Trophoblast cell (in vitro differentiated cells and primary cell): ENCODE measurements at regions not wholly inside any gene's neighbourhood (a gene's known extent, or its start where the extent isn't known, plus 50 kb on each side); places are given as distances from the start of the nearest gene placed in this dataset.

Source experiments
- DNase-seq, 2 donors: peaks; one replicate each; pipeline ENCODE4 v3.0.0-alpha.2; 2016
- H2AFZ ChIP-seq: 2 replicates; pipeline ENCODE4 v1.6.1; 2013; ENCODE audit warnings: low read length, moderate library complexity, mild to moderate bottlenecking; ENCODE audit not compliant: insufficient read depth, poor library complexity
- H2AK5ac ChIP-seq: 2 replicates; pipeline ENCODE4 v1.6.1; 2013; ENCODE audit warnings: mild to moderate bottlenecking, low read length
- H2BK120ac ChIP-seq: 2 replicates; pipeline ENCODE4 v1.6.1; 2013; ENCODE audit warnings: low read length, mild to moderate bottlenecking, moderate library complexity; ENCODE audit not compliant: insufficient read depth, poor library complexity
- H2BK12ac ChIP-seq: 2 replicates; pipeline ENCODE4 v1.6.1; 2013; ENCODE audit warnings: mild to moderate bottlenecking, low read length, moderate library complexity
- H2BK5ac ChIP-seq: 2 replicates; pipeline ENCODE4 v1.6.1; 2013; ENCODE audit warnings: low read length, low read depth, moderate library complexity, mild to moderate bottlenecking; ENCODE audit not compliant: poor library complexity
- H3K14ac ChIP-seq: 2 replicates; pipeline ENCODE4 v1.6.1; 2013; ENCODE audit warnings: mild to moderate bottlenecking, low read length
- H3K18ac ChIP-seq: 2 replicates; pipeline ENCODE4 v1.6.1; 2013; ENCODE audit warnings: mild to moderate bottlenecking, low read length
- H3K23ac ChIP-seq: 2 replicates; pipeline ENCODE4 v1.6.1; 2013; ENCODE audit warnings: low read length
- H3K27ac ChIP-seq: 2 replicates; pipeline ENCODE4 v1.5.1; 2013; ENCODE audit warnings: low read depth, mild to moderate bottlenecking, inconsistent platforms, low read length, moderate library complexity
- H3K27me3 ChIP-seq: 2 replicates; pipeline ENCODE4 v1.6.1; 2013; ENCODE audit warnings: inconsistent platforms, mild to moderate bottlenecking, low read length, moderate library complexity; ENCODE audit not compliant: insufficient read depth
- H3K36me3 ChIP-seq, 2 experiments: 1 replicate in 1 of 2; 2 replicates in 1 of 2; pipeline ENCODE4 v1.6.1; 2013; ENCODE audit warnings: low read length in 2 of 2, mild to moderate bottlenecking in 2 of 2, moderate library complexity in 1 of 2; ENCODE audit not compliant: insufficient read depth in 2 of 2, control insufficient read depth in 1 of 2
- H3K4ac ChIP-seq: 2 replicates; pipeline ENCODE4 v1.6.1; 2013; ENCODE audit warnings: low read depth, mild to moderate bottlenecking, low read length, moderate library complexity
- H3K4me1 ChIP-seq, 2 experiments: 1 replicate in 1 of 2; 2 replicates in 1 of 2; pipeline ENCODE4 v1.6.1; 2013; ENCODE audit warnings: low read length in 2 of 2, mild to moderate bottlenecking in 2 of 2, moderate library complexity in 1 of 2; ENCODE audit not compliant: insufficient read depth in 2 of 2, control insufficient read depth in 1 of 2
- H3K4me2 ChIP-seq: 2 replicates; pipeline ENCODE4 v1.6.1; 2013; ENCODE audit warnings: inconsistent platforms, mild to moderate bottlenecking, low read length, moderate library complexity
- H3K4me3 ChIP-seq: 2 replicates; pipeline ENCODE4 v1.5.1; 2013; ENCODE audit warnings: mild to moderate bottlenecking, low read depth, low read length, inconsistent platforms
- H3K79me1 ChIP-seq: one replicate; pipeline ENCODE4 v1.6.1; 2013; ENCODE audit warnings: low read length
- H3K79me2 ChIP-seq: 2 replicates; pipeline ENCODE4 v1.6.1; 2013; ENCODE audit warnings: low read length, mild to moderate bottlenecking; ENCODE audit not compliant: control insufficient read depth, insufficient read depth, poor library complexity
- H3K9ac ChIP-seq: 2 replicates; pipeline ENCODE4 v1.6.1; 2013; ENCODE audit warnings: mild to moderate bottlenecking, low read length
- H3K9me3 ChIP-seq: 2 replicates; pipeline ENCODE4 v1.6.1; 2013; ENCODE audit warnings: low read depth, mild to moderate bottlenecking, control low read depth, inconsistent platforms, low read length; ENCODE audit not compliant: insufficient read depth
- H4K12ac ChIP-seq: 2 replicates; pipeline ENCODE4 v1.6.1; 2013; ENCODE audit warnings: low read depth, mild to moderate bottlenecking, low read length, moderate library complexity
- H4K8ac ChIP-seq: 2 replicates; pipeline ENCODE4 v1.6.1; 2013; ENCODE audit warnings: low read depth, mild to moderate bottlenecking, low read length, moderate library complexity
- H4K91ac ChIP-seq: one replicate; pipeline ENCODE4 v1.6.1; 2013; ENCODE audit warnings: low read depth, mild to moderate bottlenecking, low read length, moderate library complexity
- WGBS: extraction: QIAGEN DNeasy Blood & Tissue Kit; methylation state at CpG from one replicate; pipeline ENCODE4 v1.1.7; 2013; ENCODE audit warnings: missing lambda C conversion rate; ENCODE audit not compliant: insufficient read length, insufficient coverage; ENCODE audit errors: extremely low coverage; 5-methylcytosine and 5-hydroxymethylcytosine counted together

DNA sequence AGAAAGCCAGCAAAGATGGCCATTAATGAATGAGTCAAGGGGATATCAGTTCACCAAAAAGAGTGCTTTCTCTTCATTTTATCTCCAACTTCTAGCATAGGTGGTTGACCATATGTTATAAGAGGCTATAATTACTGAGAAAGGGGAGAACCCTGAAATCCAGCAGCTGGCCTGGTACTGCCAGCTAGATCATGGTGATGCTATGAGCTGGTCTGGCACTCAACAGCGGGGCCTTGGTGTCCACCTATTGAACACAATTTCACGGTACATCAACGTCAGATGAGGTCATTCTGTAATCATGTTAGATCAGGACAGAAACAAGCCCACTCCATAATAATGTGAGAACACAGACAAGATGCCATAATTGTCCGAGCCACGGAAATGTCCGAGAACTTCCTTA is 1644.8 kb upstream of the PCDH7 start:
- Histone ChIP-seq H3K27me3 (no peaks in the 10 kb centered on the region), H2BK120ac (no peak overlapping the region), H3K79me1 (no peaks in the 10 kb centered on the region), H4K91ac (no peak overlapping the region), H3K14ac (no peak overlapping the region), H4K8ac (no peak overlapping the region), H3K27ac (no peak overlapping the region), H3K4me1 (no peaks in the 10 kb centered on the region), H3K4ac (no peak overlapping the region), H2AK5ac (no peak overlapping the region), H3K9me3 (no peaks in the 10 kb centered on the region), H2AFZ (no peak overlapping the region), H2BK12ac (no peak overlapping the region), H3K36me3 (no peaks in the 10 kb centered on the region), H3K79me2 (no peaks in the 10 kb centered on the region), H2BK5ac (no peak overlapping the region), H3K4me3 (no peak overlapping the region), H3K18ac (no peak overlapping the region), H4K12ac (no peak overlapping the region), H3K23ac (no peak overlapping the region), H3K4me2 (no peak overlapping the region), H3K9ac (no peak overlapping the region)
- WGBS, result no CpG with 5 or more reads among the region's 6 CpGs
- DNase-seq, result no peak

DNA sequence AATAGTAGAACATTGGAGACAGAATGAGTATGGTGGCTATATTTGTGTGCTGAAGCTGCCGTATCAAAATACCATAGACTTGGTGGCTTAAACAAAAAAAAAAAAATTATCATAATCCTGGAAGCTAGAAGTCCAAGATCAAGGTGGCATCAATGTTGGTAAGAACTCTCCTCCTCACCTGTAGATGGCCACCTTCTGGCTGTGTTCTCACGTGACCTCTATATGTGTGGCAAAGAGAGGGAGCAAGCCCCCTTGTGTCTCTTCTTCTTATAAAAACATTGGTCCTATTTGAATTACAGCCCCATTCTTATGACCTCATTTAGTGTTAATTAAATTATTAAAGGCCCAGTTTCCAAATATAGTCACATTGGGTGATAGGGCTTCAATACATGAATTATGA is 1640.9 kb upstream of the PCDH7 start:
- H3K79me2 ChIP-seq, result no peaks in the 10 kb centered on the region
- no peak overlapping the region for H2BK12ac ChIP-seq
- WGBS, result no CpG with 5 or more reads among the region's 2 CpGs
- H4K12ac ChIP-seq, result no peak overlapping the region
- no peak overlapping the region for H4K91ac ChIP-seq
- no peak overlapping the region for H2BK5ac ChIP-seq
- no peaks in the 10 kb centered on the region for H3K9me3 ChIP-seq
- no peak overlapping the region for H3K27ac ChIP-seq
- H3K4me1 ChIP-seq, result no peaks in the 10 kb centered on the region
- H3K14ac ChIP-seq, result no peak overlapping the region
- no peak overlapping the region for H3K23ac ChIP-seq
- no peak overlapping the region for H3K4me2 ChIP-seq
- H3K9ac ChIP-seq, result no peak overlapping the region
- no peak overlapping the region for H2AK5ac ChIP-seq
- H3K18ac ChIP-seq, result no peak overlapping the region
- H4K8ac ChIP-seq, result no peak overlapping the region
- no peaks in the 10 kb centered on the region for H3K27me3 ChIP-seq
- no peak overlapping the region for H2AFZ ChIP-seq
- no peak overlapping the region for H3K4me3 ChIP-seq
- no peak overlapping the region for H2BK120ac ChIP-seq
- no peak for DNase-seq
- no peaks in the 10 kb centered on the region for H3K79me1 ChIP-seq
- no peaks in the 10 kb centered on the region for H3K36me3 ChIP-seq
- no peak overlapping the region for H3K4ac ChIP-seq

DNA sequence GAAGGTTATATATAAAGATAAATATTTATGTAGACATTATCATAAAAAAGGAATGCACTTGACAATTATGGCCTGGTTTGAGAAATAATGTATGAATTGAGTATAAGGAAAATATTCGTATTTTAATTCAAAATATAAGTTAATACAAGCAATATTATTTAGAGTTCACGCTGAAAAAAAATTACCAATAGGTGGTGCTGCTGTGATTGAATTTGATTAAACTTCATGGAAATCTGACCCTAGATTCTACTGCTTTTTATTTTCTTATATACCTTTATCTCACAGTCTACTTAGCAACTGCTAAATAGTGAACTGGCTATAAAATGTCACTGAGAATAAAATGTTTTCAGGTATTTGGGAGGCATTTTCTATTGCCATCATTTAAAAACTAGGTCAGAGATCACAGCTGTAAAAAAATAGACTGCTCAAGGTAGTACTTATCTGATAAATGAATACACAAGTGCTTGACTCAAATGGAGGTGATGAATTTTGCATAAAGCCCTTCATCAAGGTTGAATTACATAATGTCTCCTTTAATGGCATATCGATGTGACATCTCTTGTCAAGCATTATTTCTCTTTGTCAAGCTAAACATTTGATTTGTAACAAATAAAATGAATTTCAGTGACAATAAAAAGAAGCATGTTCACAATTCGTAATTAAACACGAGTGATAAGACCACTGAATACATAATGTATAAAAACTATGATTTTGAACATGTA is 1638.8 kb upstream of the PCDH7 start:
- Histone ChIP-seq H4K8ac (no peak overlapping the region), H4K12ac (no peak overlapping the region), H3K4me1 (no peaks in the 10 kb centered on the region), H3K18ac (no peak overlapping the region), H3K4me2 (no peak overlapping the region), H3K9me3 (no peaks in the 10 kb centered on the region), H3K14ac (no peak overlapping the region), H3K27ac (no peak overlapping the region), H3K36me3 (no peaks in the 10 kb centered on the region), H2BK12ac (no peak overlapping the region), H2BK120ac (no peak overlapping the region), H3K79me1 (no peaks in the 10 kb centered on the region), H2BK5ac (no peak overlapping the region), H3K4ac (no peak overlapping the region), H4K91ac (no peak overlapping the region), H3K23ac (no peak overlapping the region), H2AK5ac (no peak overlapping the region), H2AFZ (no peak overlapping the region), H3K27me3 (no peaks in the 10 kb centered on the region), H3K4me3 (no peak overlapping the region), H3K79me2 (no peaks in the 10 kb centered on the region), H3K9ac (no peak overlapping the region)
- no peak for DNase-seq
- no CpG with 5 or more reads among the region's 5 CpGs for WGBS

DNA sequence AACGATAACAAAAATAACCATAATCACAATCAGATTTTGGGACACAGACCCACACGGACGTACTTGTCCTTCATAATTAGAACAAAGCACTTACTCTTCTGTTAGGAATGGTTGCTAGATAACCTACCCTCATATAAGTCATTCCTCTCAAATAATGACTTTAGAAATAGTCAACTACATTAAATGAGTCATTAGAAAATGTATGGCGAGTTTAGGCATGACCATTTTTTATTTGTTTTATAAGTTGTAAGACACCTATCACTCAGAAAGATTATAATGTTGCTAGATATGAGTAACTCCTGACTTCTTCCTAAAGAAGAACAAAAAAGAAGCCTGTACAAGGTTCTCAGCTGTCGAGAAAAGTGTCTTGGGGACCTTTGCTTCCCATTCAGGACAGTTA is 1637.5 kb upstream of the PCDH7 start:
- Histone ChIP-seq H2AFZ (no peak overlapping the region), H4K91ac (no peak overlapping the region), H3K23ac (no peak overlapping the region), H3K4ac (no peak overlapping the region), H3K4me1 (no peaks in the 10 kb centered on the region), H3K79me1 (no peaks in the 10 kb centered on the region), H3K36me3 (no peaks in the 10 kb centered on the region), H2BK12ac (no peak overlapping the region), H4K8ac (no peak overlapping the region), H3K27me3 (no peaks in the 10 kb centered on the region), H3K27ac (no peak overlapping the region), H3K18ac (no peak overlapping the region), H4K12ac (no peak overlapping the region), H3K9me3 (no peaks in the 10 kb centered on the region), H3K4me3 (no peak overlapping the region), H3K9ac (no peak overlapping the region), H2BK120ac (no peak overlapping the region), H3K14ac (no peak overlapping the region), H2BK5ac (no peak overlapping the region), H3K4me2 (no peak overlapping the region), H3K79me2 (no peaks in the 10 kb centered on the region), H2AK5ac (no peak overlapping the region)
- no peak for DNase-seq
- no CpG with 5 or more reads among the region's 5 CpGs for WGBS
